ENCODE measurements at regions not wholly inside any gene's neighbourhood (a gene's known extent, or its start where the extent isn't known, plus 50 kb on each side); places are given as distances from the start of the nearest gene placed in this dataset.

- Histone ChIP-seq H3K9me3 (ENCODE audit: control insufficient read depth in 4 of 4, low read length in 3 of 4) (no peaks in the 10 kb centered on the region), H3K27ac (ENCODE audit: low read depth in 1 of 2, low read length in 2 of 2) (no peak overlapping the region), H3K27me3 (ENCODE audit: control insufficient read depth in 4 of 4, insufficient read depth in 4 of 4, low read length in 3 of 4) (no peaks in the 10 kb centered on the region), H3K9ac (ENCODE audit: low read depth in 1 of 2, low read length in 2 of 2) (no peak overlapping the region), H3K4me3 (ENCODE audit: low read depth in 1 of 3, low read length in 3 of 3) (no peak overlapping the region), H3K4me1 (ENCODE audit: control insufficient read depth in 4 of 4, insufficient read depth in 4 of 4, low read length in 3 of 4) (no peaks in the 10 kb centered on the region), H3K36me3 (ENCODE audit: control insufficient read depth in 4 of 4, insufficient read depth in 3 of 4, low read depth in 1 of 4, low read length in 3 of 4) (no peaks in the 10 kb centered on the region)
- DNase-seq (ENCODE audit: low spot score): no peak
- WGBS: 92% methylated on average over 8 of the region's 8 CpGs
- TF ChIP-seq YY1 (IDR thresholded peaks at IDR 0.05) (no peak), REST (IDR thresholded peaks at IDR 0.05) (no peak), CTCF (IDR thresholded peaks at IDR 0.05; ENCODE audit: low read depth, low read length, missing input control) (no peak), GABPA (IDR thresholded peaks at IDR 0.05 in 1 of 2, conservative IDR thresholded peaks at IDR 0.05 in 1 of 2) (no peak), JUND (IDR thresholded peaks at IDR 0.05) (no peak), HNF4G (IDR thresholded peaks at IDR 0.05) (no peak), SP1 (IDR thresholded peaks at IDR 0.05) (no peak), ATF3 (IDR thresholded peaks at IDR 0.05) (no peak), FOXA2 (IDR thresholded peaks at IDR 0.05) (no peak), NR2F2 (IDR thresholded peaks at IDR 0.05) (no peak), RXRA (IDR thresholded peaks at IDR 0.05) (no peak), EGR1 (IDR thresholded peaks at IDR 0.05; ENCODE audit: low read depth in 2 of 2) (no peak), TAF1 (conservative IDR thresholded peaks at IDR 0.05) (no peak), HNF4A (conservative IDR thresholded peaks at IDR 0.05) (no peak)
These were observed 181.3 kb upstream of the SIX2 start for GRCh38 chr2:45190481-45190942.

GRCh38 chr2:45184606-45185005 lies 175.4 kb upstream of the SIX2 start:
- Histone ChIP-seq H3K9ac (ENCODE audit: low read depth in 1 of 2, low read length in 2 of 2) (no peak overlapping the region), H3K4me1 (ENCODE audit: control insufficient read depth in 4 of 4, insufficient read depth in 4 of 4, low read length in 3 of 4) (no peaks in the 10 kb centered on the region), H3K27ac (ENCODE audit: low read depth in 1 of 2, low read length in 2 of 2) (no peak overlapping the region), H3K4me3 (ENCODE audit: low read depth in 1 of 3, low read length in 3 of 3) (no peak overlapping the region), H3K27me3 (ENCODE audit: control insufficient read depth in 4 of 4, insufficient read depth in 4 of 4, low read length in 3 of 4) (no peaks in the 10 kb centered on the region), H3K9me3 (ENCODE audit: control insufficient read depth in 4 of 4, low read length in 3 of 4) (no peaks in the 10 kb centered on the region), H3K36me3 (ENCODE audit: control insufficient read depth in 4 of 4, insufficient read depth in 3 of 4, low read depth in 1 of 4, low read length in 3 of 4) (no peaks in the 10 kb centered on the region)
- no peak for DNase-seq (ENCODE audit: low spot score)
- WGBS: 94% methylated on average over 5 of the region's 5 CpGs
- TF ChIP-seq HNF4A (conservative IDR thresholded peaks at IDR 0.05) (no peak), NR2F2 (IDR thresholded peaks at IDR 0.05) (no peak)
